Fibroblast of lung (primary cell): ENCODE measurements at regions not wholly inside any gene's neighbourhood (a gene's known extent, or its start where the extent isn't known, plus 50 kb on each side); places are given as distances from the start of the nearest gene placed in this dataset.

Source experiments
- EZH2 ChIP-seq: IDR thresholded peaks from 2 replicates; pipeline ENCODE4 v1.5.1; 2012; ENCODE audit warnings: low read length, control low read depth, mild to moderate bottlenecking; ENCODE audit errors: missing control alignments
- TF ChIP-seq, protein P1 (sequence below), 2 donors: IDR thresholded peaks in 1 of 2; conservative IDR thresholded peaks in 1 of 2; 1 replicate in 1 of 2; 2 replicates in 1 of 2; pipeline ENCODE4 v1.5.1; 2011 to 2012; ENCODE audit warnings: low read length in 2 of 2, control low read depth in 1 of 2, inconsistent platforms in 1 of 2, low read depth in 1 of 2, mild to moderate bottlenecking in 1 of 2

DNA sequence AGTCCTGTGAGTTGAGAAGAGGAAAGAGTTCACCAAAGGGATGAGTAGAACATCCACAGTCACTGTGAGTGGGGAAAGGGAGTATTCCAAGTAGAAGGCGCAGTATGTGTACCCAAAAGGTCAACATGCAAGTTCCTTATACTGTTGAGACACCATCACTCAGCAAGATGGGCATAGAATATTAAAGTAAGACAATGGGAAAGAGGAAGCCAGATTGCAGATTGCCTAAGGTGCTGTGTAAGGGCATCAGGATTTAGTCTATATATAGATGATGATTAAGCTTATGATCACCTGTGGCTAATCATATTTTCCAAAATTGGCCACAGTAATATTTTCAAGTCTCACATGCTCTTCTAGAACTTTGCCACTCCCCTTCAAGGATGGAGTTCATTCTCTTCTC lies 120.1 kb upstream of the CAMK1G start:
- TF ChIP-seq EZH2, result no peak
- TF ChIP-seq, protein P1, sequence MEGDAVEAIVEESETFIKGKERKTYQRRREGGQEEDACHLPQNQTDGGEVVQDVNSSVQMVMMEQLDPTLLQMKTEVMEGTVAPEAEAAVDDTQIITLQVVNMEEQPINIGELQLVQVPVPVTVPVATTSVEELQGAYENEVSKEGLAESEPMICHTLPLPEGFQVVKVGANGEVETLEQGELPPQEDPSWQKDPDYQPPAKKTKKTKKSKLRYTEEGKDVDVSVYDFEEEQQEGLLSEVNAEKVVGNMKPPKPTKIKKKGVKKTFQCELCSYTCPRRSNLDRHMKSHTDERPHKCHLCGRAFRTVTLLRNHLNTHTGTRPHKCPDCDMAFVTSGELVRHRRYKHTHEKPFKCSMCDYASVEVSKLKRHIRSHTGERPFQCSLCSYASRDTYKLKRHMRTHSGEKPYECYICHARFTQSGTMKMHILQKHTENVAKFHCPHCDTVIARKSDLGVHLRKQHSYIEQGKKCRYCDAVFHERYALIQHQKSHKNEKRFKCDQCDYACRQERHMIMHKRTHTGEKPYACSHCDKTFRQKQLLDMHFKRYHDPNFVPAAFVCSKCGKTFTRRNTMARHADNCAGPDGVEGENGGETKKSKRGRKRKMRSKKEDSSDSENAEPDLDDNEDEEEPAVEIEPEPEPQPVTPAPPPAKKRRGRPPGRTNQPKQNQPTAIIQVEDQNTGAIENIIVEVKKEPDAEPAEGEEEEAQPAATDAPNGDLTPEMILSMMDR (conservative IDR thresholded peaks at IDR 0.05 in 1 of 2, IDR thresholded peaks at IDR 0.05 in 1 of 2; ENCODE audit: low read depth in 1 of 2, low read length in 2 of 2), result no peak
